WTC11 (cell line): ENCODE measurements at regions not wholly inside any gene's neighbourhood (a gene's known extent, or its start where the extent isn't known, plus 50 kb on each side); places are given as distances from the start of the nearest gene placed in this dataset.

Experiments
- CBFB ChIP-seq: sonication (generic); formaldehyde crosslinking; IDR thresholded peaks from 2 replicates; pipeline ENCODE4 v1.8.1; 2022; ENCODE audit warnings: mild to moderate bottlenecking, low read depth, missing genetic modification reagents
- ELF4 ChIP-seq: sonication (generic); formaldehyde crosslinking; IDR thresholded peaks from 2 replicates; pipeline ENCODE4 v1.8.1; 2022; ENCODE audit warnings: low read depth, mild to moderate bottlenecking, moderate library complexity, missing genetic modification reagents
- KAT7 ChIP-seq: sonication (generic); formaldehyde crosslinking; IDR thresholded peaks from 2 replicates; pipeline ENCODE4 v1.8.1; 2023; ENCODE audit warnings: missing genetic modification reagents, mild to moderate bottlenecking, borderline replicate concordance
- NFYB ChIP-seq: sonication (generic); formaldehyde crosslinking; conservative IDR thresholded peaks from 2 replicates; pipeline ENCODE4 v1.8.0; 2022; ENCODE audit warnings: low read depth, missing genetic modification reagents
- NR3C1 ChIP-seq: sonication (generic); formaldehyde crosslinking; conservative IDR thresholded peaks from 2 replicates; pipeline ENCODE4 v1.8.1; 2023; ENCODE audit warnings: low read depth, mild to moderate bottlenecking, missing genetic modification reagents
- PRRX2 ChIP-seq: fragments of 250-450 bp; sonication (Bioruptor Pico); IDR thresholded peaks from 2 replicates; pipeline ENCODE4 v1.8.0; 2021; ENCODE audit warnings: mild to moderate bottlenecking
- RELA ChIP-seq: sonication (generic); formaldehyde crosslinking; IDR thresholded peaks from 2 replicates; pipeline ENCODE4 v1.8.1; 2022; ENCODE audit warnings: missing genetic modification reagents, mild to moderate bottlenecking, borderline replicate concordance
- ZNF121 ChIP-seq: sonication (generic); formaldehyde crosslinking; IDR thresholded peaks from 2 replicates; pipeline ENCODE4 v1.8.0; 2023; ENCODE audit warnings: missing genetic modification reagents
- ZNF396 ChIP-seq: fragments of 250-450 bp; sonication (Bioruptor Pico); IDR thresholded peaks from 2 replicates; pipeline ENCODE4 v1.8.0; 2021; ENCODE audit warnings: mild to moderate bottlenecking, moderate library complexity, borderline replicate concordance
- TF ChIP-seq, protein P1 (sequence below): fragments of 200-600 bp; IDR thresholded peaks from 2 replicates; pipeline ENCODE4 v1.8.0; 2022; ENCODE audit warnings: antibody characterized with exemption
- TF ChIP-seq, protein P2 (sequence below): fragments of 250-450 bp; sonication (Bioruptor Pico); IDR thresholded peaks from 2 replicates; pipeline ENCODE4 v1.8.0; 2021; ENCODE audit warnings: mild to moderate bottlenecking
- TF ChIP-seq, protein P3 (sequence below): sonication (generic); formaldehyde crosslinking; IDR thresholded peaks from 2 replicates; pipeline ENCODE4 v1.8.1; 2023; ENCODE audit warnings: mild to moderate bottlenecking, moderate library complexity, missing genetic modification reagents
- TF ChIP-seq, protein P4 (sequence below): sonication (generic); formaldehyde crosslinking; IDR thresholded peaks from 2 replicates; pipeline ENCODE4 v1.8.0; 2022; ENCODE audit warnings: mild to moderate bottlenecking, missing genetic modification reagents

DNA sequence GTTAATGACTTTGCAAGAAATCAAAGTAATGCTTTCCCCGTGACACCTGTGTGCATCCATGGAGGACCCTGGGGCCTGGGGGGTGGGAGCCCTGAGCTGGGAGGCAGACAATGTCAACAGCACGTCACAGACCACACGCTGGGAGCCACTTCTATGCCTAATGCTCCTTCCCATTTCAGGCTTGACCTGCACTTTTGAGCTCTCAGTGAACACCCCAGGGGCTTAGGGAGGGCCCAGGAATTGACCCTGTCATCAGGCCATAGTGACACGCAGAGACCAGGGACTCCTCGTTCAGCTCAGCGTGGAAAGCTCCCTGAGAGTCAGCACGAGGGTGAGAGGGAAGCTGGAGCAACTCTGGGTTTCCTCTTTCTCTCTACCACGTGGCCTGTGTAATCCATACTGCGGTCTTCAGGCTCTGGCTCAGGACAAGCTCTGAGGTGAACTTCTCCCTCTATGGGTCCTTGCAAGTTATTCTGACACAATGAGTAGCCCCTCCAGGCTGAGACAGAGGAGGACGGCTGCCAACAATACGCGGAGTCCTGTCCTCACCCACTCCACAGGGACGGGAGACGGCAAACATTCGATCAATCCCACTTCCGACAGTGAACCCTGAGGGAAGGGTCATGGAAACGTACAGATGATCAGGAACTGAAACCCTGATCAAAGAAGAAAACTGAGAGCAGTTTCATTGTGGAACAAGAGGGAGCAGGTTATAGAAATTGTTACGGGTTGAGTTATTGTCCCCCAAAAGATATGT is 130.8 kb upstream of the IRX4 start:
- TF ChIP-seq, protein P1, sequence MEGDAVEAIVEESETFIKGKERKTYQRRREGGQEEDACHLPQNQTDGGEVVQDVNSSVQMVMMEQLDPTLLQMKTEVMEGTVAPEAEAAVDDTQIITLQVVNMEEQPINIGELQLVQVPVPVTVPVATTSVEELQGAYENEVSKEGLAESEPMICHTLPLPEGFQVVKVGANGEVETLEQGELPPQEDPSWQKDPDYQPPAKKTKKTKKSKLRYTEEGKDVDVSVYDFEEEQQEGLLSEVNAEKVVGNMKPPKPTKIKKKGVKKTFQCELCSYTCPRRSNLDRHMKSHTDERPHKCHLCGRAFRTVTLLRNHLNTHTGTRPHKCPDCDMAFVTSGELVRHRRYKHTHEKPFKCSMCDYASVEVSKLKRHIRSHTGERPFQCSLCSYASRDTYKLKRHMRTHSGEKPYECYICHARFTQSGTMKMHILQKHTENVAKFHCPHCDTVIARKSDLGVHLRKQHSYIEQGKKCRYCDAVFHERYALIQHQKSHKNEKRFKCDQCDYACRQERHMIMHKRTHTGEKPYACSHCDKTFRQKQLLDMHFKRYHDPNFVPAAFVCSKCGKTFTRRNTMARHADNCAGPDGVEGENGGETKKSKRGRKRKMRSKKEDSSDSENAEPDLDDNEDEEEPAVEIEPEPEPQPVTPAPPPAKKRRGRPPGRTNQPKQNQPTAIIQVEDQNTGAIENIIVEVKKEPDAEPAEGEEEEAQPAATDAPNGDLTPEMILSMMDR = no peak
- no peak for TF ChIP-seq NFYB (CRISPR knock-in tag)
- TF ChIP-seq, protein P2, sequence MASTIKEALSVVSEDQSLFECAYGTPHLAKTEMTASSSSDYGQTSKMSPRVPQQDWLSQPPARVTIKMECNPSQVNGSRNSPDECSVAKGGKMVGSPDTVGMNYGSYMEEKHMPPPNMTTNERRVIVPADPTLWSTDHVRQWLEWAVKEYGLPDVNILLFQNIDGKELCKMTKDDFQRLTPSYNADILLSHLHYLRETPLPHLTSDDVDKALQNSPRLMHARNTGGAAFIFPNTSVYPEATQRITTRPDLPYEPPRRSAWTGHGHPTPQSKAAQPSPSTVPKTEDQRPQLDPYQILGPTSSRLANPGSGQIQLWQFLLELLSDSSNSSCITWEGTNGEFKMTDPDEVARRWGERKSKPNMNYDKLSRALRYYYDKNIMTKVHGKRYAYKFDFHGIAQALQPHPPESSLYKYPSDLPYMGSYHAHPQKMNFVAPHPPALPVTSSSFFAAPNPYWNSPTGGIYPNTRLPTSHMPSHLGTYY = no peak
- TF ChIP-seq ZNF121 (CRISPR knock-in tag) = no peak
- TF ChIP-seq CBFB (CRISPR knock-in tag) = no peak
- TF ChIP-seq, protein P3, sequence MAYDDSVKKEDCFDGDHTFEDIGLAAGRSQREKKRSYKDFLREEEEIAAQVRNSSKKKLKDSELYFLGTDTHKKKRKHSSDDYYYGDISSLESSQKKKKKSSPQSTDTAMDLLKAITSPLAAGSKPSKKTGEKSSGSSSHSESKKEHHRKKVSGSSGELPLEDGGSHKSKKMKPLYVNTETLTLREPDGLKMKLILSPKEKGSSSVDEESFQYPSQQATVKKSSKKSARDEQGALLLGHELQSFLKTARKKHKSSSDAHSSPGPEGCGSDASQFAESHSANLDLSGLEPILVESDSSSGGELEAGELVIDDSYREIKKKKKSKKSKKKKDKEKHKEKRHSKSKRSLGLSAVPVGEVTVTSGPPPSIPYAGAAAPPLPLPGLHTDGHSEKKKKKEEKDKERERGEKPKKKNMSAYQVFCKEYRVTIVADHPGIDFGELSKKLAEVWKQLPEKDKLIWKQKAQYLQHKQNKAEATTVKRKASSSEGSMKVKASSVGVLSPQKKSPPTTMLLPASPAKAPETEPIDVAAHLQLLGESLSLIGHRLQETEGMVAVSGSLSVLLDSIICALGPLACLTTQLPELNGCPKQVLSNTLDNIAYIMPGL (CRISPR knock-in tag) = no peak
- TF ChIP-seq ELF4 = no peak
- no peak for TF ChIP-seq RELA (CRISPR knock-in tag)
- TF ChIP-seq ZNF396 (CRISPR knock-in tag) = no peak
- no peak for TF ChIP-seq NR3C1
- no peak for TF ChIP-seq KAT7 (CRISPR knock-in tag)
- TF ChIP-seq, protein P4, sequence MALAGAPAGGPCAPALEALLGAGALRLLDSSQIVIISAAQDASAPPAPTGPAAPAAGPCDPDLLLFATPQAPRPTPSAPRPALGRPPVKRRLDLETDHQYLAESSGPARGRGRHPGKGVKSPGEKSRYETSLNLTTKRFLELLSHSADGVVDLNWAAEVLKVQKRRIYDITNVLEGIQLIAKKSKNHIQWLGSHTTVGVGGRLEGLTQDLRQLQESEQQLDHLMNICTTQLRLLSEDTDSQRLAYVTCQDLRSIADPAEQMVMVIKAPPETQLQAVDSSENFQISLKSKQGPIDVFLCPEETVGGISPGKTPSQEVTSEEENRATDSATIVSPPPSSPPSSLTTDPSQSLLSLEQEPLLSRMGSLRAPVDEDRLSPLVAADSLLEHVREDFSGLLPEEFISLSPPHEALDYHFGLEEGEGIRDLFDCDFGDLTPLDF (CRISPR knock-in tag) = no peak
- no peak for TF ChIP-seq PRRX2 (CRISPR knock-in tag)
